ENCODE measurements at regions not wholly inside any gene's neighbourhood (a gene's known extent, or its start where the extent isn't known, plus 50 kb on each side); places are given as distances from the start of the nearest gene placed in this dataset.

GRCh38 chr2:6448893-6449292 lies 416.8 kb downstream of the CMPK2 start (continued):
- TF ChIP-seq MXI1 (IDR thresholded peaks at IDR 0.05; ENCODE audit: low read depth, low read length): no peak

- no peaks in the 10 kb centered on the region for H3K9me3 ChIP-seq
- H3K9me2 ChIP-seq: no peaks in the 10 kb centered on the region
- no peak overlapping the region for H3K9ac ChIP-seq
- no peaks in the 10 kb centered on the region for H3K79me2 ChIP-seq (ENCODE audit: insufficient read depth)
- WGBS (ENCODE audit: low lambda C conversion rate): 48% methylated on average over 4 of the region's 4 CpGs
- H3K36me3 ChIP-seq (replicated peaks in 1 of 2; ENCODE audit: control insufficient read depth in 1 of 2, insufficient read depth in 2 of 2, low read length in 1 of 2): no peaks in the 10 kb centered on the region
- CTCF ChIA-PET: interaction anchor here (1.3 kb wide), 1 partner anchor 9 kb away, joined by 4 read pairs; no protein-coding TSS in a partner anchor
- no peak overlapping the region for H2AFZ ChIP-seq (ENCODE audit: low read depth)
- no peak for TF ChIP-seq TEAD4 (IDR thresholded peaks at IDR 0.05; ENCODE audit: borderline replicate concordance, insufficient read depth)
- no peaks in the 10 kb centered on the region; a peak in 1 of 4 replicates for H3K4me1 ChIP-seq (ENCODE audit: control insufficient read depth in 1 of 2, insufficient read depth in 2 of 2, low read depth in 1 of 2, low read length in 1 of 2)
- no peak overlapping the region for H3K27ac ChIP-seq (ENCODE audit: low read depth in 2 of 2, low read length in 1 of 2)
- H3K4me3 ChIP-seq (ENCODE audit: low read depth in 2 of 2, low read length in 1 of 2): no peak overlapping the region
- H3K4me2 ChIP-seq: no peak overlapping the region
- POLR2A ChIA-PET: no interaction called here
- DNase-seq: no peak
- H3K27me3 ChIP-seq (ENCODE audit: insufficient read depth): no peaks in the 10 kb centered on the region
- H3F3A ChIP-seq (replicated peaks; ENCODE audit: insufficient read depth): no peaks in the 10 kb centered on the region
- no peaks in the 10 kb centered on the region for H4K20me1 ChIP-seq (ENCODE audit: insufficient read depth)
Measured at GRCh38 chr2:6449343-6449742, 416.4 kb downstream of the CMPK2 start.

- Histone ChIP-seq H3K27ac (ENCODE audit: low read depth in 2 of 2, low read length in 1 of 2) (no peak overlapping the region), H3K79me2 (ENCODE audit: insufficient read depth) (no peaks in the 10 kb centered on the region)
Measured at GRCh38 chr2:6452702-6453481, 412.8 kb downstream of the CMPK2 start.

GRCh38 chr2:6454286-6454990 lies 411.3 kb downstream of the CMPK2 start:
- 27% methylated on average over 1 of the region's 1 CpG for WGBS (ENCODE audit: low lambda C conversion rate)
- no peaks in the 10 kb centered on the region for H3K9me2 ChIP-seq
- POLR2A ChIA-PET: no interaction called here
- TF ChIP-seq MEF2A (IDR thresholded peaks at IDR 0.05; ENCODE audit: borderline replicate concordance, low read depth) (no peak), SIN3A (IDR thresholded peaks at IDR 0.05; ENCODE audit: borderline replicate concordance, low read depth, low read length) (no peak), SMC3 (IDR thresholded peaks at IDR 0.05; ENCODE audit: low read depth, low read length) (no peak), FOXM1 (IDR thresholded peaks at IDR 0.05; ENCODE audit: low read depth) (no peak), YY1 (IDR thresholded peaks at IDR 0.05; ENCODE audit: low read depth) (no peak), GATA2 (CRISPR knock-in tag; IDR thresholded peaks at IDR 0.05) (no peak), PBX3 (IDR thresholded peaks at IDR 0.05) (no peak), NRF1 (IDR thresholded peaks at IDR 0.05; ENCODE audit: low read depth, low read length) (no peak), EP300 (IDR thresholded peaks at IDR 0.05; ENCODE audit: borderline replicate concordance in 1 of 2, low read depth in 1 of 2, low read length in 1 of 2) (no peak), USF1 (IDR thresholded peaks at IDR 0.05; ENCODE audit: borderline replicate concordance, low read depth) (no peak), CTCF (IDR thresholded peaks at IDR 0.05) (no peak)

More at GRCh38 chr2:6452702-6453481, 412.8 kb downstream of the CMPK2 start:
- Histone ChIP-seq H3K9ac (no peak overlapping the region), H3K4me1 (ENCODE audit: control insufficient read depth in 1 of 2, insufficient read depth in 2 of 2, low read depth in 1 of 2, low read length in 1 of 2) (no peaks in the 10 kb centered on the region), H2AFZ (ENCODE audit: low read depth) (no peak overlapping the region), H3K27me3 (ENCODE audit: insufficient read depth) (no peaks in the 10 kb centered on the region), H3K36me3 (replicated peaks in 1 of 2; ENCODE audit: control insufficient read depth in 1 of 2, insufficient read depth in 2 of 2, low read length in 1 of 2) (no peaks in the 10 kb centered on the region), H3K9me2 (no peaks in the 10 kb centered on the region), H4K20me1 (ENCODE audit: insufficient read depth) (no peaks in the 10 kb centered on the region), H3F3A (replicated peaks; ENCODE audit: insufficient read depth) (no peaks in the 10 kb centered on the region), H3K4me3 (ENCODE audit: low read depth in 2 of 2, low read length in 1 of 2) (no peak overlapping the region), H3K4me2 (no peak overlapping the region), H3K9me3 (no peaks in the 10 kb centered on the region)
- WGBS (ENCODE audit: low lambda C conversion rate): 53% methylated on average over 4 of the region's 4 CpGs
- ChIA-PET CTCF (no interaction called here), POLR2A (no interaction called here)
- TF ChIP-seq NFIC (IDR thresholded peaks at IDR 0.05; ENCODE audit: borderline replicate concordance) (no peak), RAD21 (IDR thresholded peaks at IDR 0.05; ENCODE audit: low read length) (peak; percentile 14; the same call in 1 of the 2 replicates)
- DNase-seq: no peak

More at GRCh38 chr2:6454286-6454990, 411.3 kb downstream of the CMPK2 start:
- Histone ChIP-seq H3K36me3 (replicated peaks in 1 of 2; ENCODE audit: control insufficient read depth in 1 of 2, insufficient read depth in 2 of 2, low read length in 1 of 2) (no peaks in the 10 kb centered on the region), H3K4me2 (no peak overlapping the region), H3K4me3 (ENCODE audit: low read depth in 2 of 2, low read length in 1 of 2) (no peak overlapping the region), H3K9ac (no peak overlapping the region), H4K20me1 (ENCODE audit: insufficient read depth) (no peaks in the 10 kb centered on the region), H3K9me3 (no peaks in the 10 kb centered on the region), H3K79me2 (ENCODE audit: insufficient read depth) (no peaks in the 10 kb centered on the region), H3K27me3 (ENCODE audit: insufficient read depth) (no peaks in the 10 kb centered on the region), H3F3A (replicated peaks; ENCODE audit: insufficient read depth) (no peaks in the 10 kb centered on the region), H3K4me1 (ENCODE audit: control insufficient read depth in 1 of 2, insufficient read depth in 2 of 2, low read depth in 1 of 2, low read length in 1 of 2) (no peaks in the 10 kb centered on the region), H2AFZ (ENCODE audit: low read depth) (no peak overlapping the region), H3K27ac (ENCODE audit: low read depth in 2 of 2, low read length in 1 of 2) (no peak overlapping the region)
- no peak for DNase-seq
- CTCF ChIA-PET: no interaction called here

Measured in SK-N-SH (cell line).